DND-41 (cell line): ENCODE measurements at regions not wholly inside any gene's neighbourhood (a gene's known extent, or its start where the extent isn't known, plus 50 kb on each side); places are given as distances from the start of the nearest gene placed in this dataset.

ENCODE experiments used
- ATAC-seq: fragments of 200-7000 bp; cut with Tn5 transposase; 3 replicates; pipeline ENCODE4 v1.9.1; 2021; ENCODE audit warnings: low read depth; ENCODE audit not compliant: insufficient read depth
- DNase-seq: peaks from one replicate; pipeline ENCODE4 v3.0.0-alpha.2; 2020
- H2AFZ ChIP-seq: 2 replicates; pipeline ENCODE4 v1.6.0; 2012; ENCODE audit warnings: low read depth, low read length
- H3K27ac ChIP-seq: 2 replicates; pipeline ENCODE4 v1.5.1; 2012; ENCODE audit warnings: low read length, inconsistent platforms
- H3K27me3 ChIP-seq: fragments of 200-600 bp; sonication (generic); 2 replicates; pipeline ENCODE4 v1.6.0; 2012; ENCODE audit warnings: low read length, mild to moderate bottlenecking, inconsistent platforms; ENCODE audit not compliant: insufficient read depth, poor library complexity
- H3K36me3 ChIP-seq: 2 replicates; pipeline ENCODE4 v1.5.1; 2012; ENCODE audit warnings: low read length, inconsistent platforms; ENCODE audit not compliant: insufficient read depth
- H3K4me1 ChIP-seq: 2 replicates; pipeline ENCODE4 v1.5.1; 2012; ENCODE audit warnings: mild to moderate bottlenecking, low read length; ENCODE audit not compliant: insufficient read depth
- H3K4me2 ChIP-seq: 2 replicates; pipeline ENCODE4 v1.6.0; 2012; ENCODE audit warnings: mild to moderate bottlenecking, moderate library complexity, low read length, inconsistent platforms; ENCODE audit not compliant: insufficient read depth
- H3K4me3 ChIP-seq, 2 experiments: fragments of 200-600 bp in 1 of 2; shearing (Covaris generic) in 1 of 2; 2 replicates each; pipeline ENCODE4 v1.5.1; 2012 to 2016; ENCODE audit warnings: inconsistent platforms in 2 of 2, low read length in 2 of 2, mild to moderate bottlenecking in 2 of 2, low read depth in 1 of 2, moderate library complexity in 1 of 2
- H3K79me2 ChIP-seq: 2 replicates; pipeline ENCODE4 v1.6.0; 2012; ENCODE audit warnings: low read length, inconsistent platforms; ENCODE audit not compliant: insufficient read depth
- H3K9ac ChIP-seq: 2 replicates; pipeline ENCODE4 v1.6.0; 2012; ENCODE audit warnings: low read depth, mild to moderate bottlenecking, inconsistent platforms, low read length, moderate library complexity
- H3K9me3 ChIP-seq: 2 replicates; pipeline ENCODE4 v1.5.1; 2012; ENCODE audit warnings: low read length, moderate library complexity, mild to moderate bottlenecking, inconsistent platforms; ENCODE audit not compliant: insufficient read depth, severe bottlenecking
- H4K20me1 ChIP-seq: 2 replicates; pipeline ENCODE4 v1.6.0; 2012; ENCODE audit warnings: low read length; ENCODE audit not compliant: insufficient read depth
- CTCF ChIP-seq: IDR thresholded peaks from 2 replicates; pipeline ENCODE4 v1.5.1; 2012; ENCODE audit warnings: borderline replicate concordance, low read length, moderate library complexity, mild to moderate bottlenecking; ENCODE audit not compliant: poor library complexity, severe bottlenecking; ENCODE audit errors: extremely low read depth
- EZH2 ChIP-seq: IDR thresholded peaks from 3 replicates; pipeline ENCODE4 v1.6.1; 2012; ENCODE audit warnings: borderline replicate concordance, low read depth, mild to moderate bottlenecking, moderate library complexity, low read length, inconsistent platforms; ENCODE audit not compliant: severe bottlenecking

GRCh38 chrX:39115166-39115565, 313.9 kb downstream of the MID1IP1 start:
- Histone ChIP-seq H4K20me1 (no peaks in the 10 kb centered on the region), H3K9me3 (no peaks in the 10 kb centered on the region), H3K36me3 (no peaks in the 10 kb centered on the region), H3K9ac (no peak overlapping the region), H3K27me3 (no peaks in the 10 kb centered on the region), H3K4me3 (no peak overlapping the region), H3K4me2 (no peak overlapping the region), H2AFZ (no peak overlapping the region), H3K27ac (no peak overlapping the region), H3K79me2 (no peaks in the 10 kb centered on the region), H3K4me1 (no peaks in the 10 kb centered on the region)
- DNase-seq (no peak), ATAC-seq (no peak)
- TF ChIP-seq CTCF (no peak), EZH2 (no peak)

GRCh38 chrX:39117101-39117500, 315.8 kb downstream of the MID1IP1 start:
- DNase-seq (no peak), ATAC-seq (no peak)
- Histone ChIP-seq H3K27me3 (no peaks in the 10 kb centered on the region), H3K79me2 (no peaks in the 10 kb centered on the region), H3K9ac (no peak overlapping the region), H3K36me3 (no peaks in the 10 kb centered on the region), H2AFZ (no peak overlapping the region), H4K20me1 (no peaks in the 10 kb centered on the region), H3K4me1 (no peaks in the 10 kb centered on the region), H3K4me2 (no peak overlapping the region), H3K9me3 (no peaks in the 10 kb centered on the region), H3K4me3 (no peak overlapping the region), H3K27ac (no peak overlapping the region)
- TF ChIP-seq CTCF = no peak
- TF ChIP-seq EZH2 = no peak

- no peak for ATAC-seq
Measured at GRCh38 chrX:39121903-39122302, 320.6 kb downstream of the MID1IP1 start.

More at GRCh38 chrX:39121903-39122302, 320.6 kb downstream of the MID1IP1 start:
- Histone ChIP-seq H3K4me2 (no peak overlapping the region), H2AFZ (no peak overlapping the region), H3K79me2 (no peaks in the 10 kb centered on the region), H4K20me1 (no peaks in the 10 kb centered on the region), H3K27me3 (no peaks in the 10 kb centered on the region), H3K9ac (no peak overlapping the region), H3K36me3 (no peaks in the 10 kb centered on the region), H3K4me1 (no peaks in the 10 kb centered on the region), H3K27ac (no peak overlapping the region), H3K4me3 (no peak overlapping the region), H3K9me3 (no peaks in the 10 kb centered on the region)
- DNase-seq = no peak
- TF ChIP-seq CTCF = no peak
- TF ChIP-seq EZH2 = no peak
